ENCODE measurements at regions not wholly inside any gene's neighbourhood (a gene's known extent, or its start where the extent isn't known, plus 50 kb on each side); places are given as distances from the start of the nearest gene placed in this dataset.

DNA sequence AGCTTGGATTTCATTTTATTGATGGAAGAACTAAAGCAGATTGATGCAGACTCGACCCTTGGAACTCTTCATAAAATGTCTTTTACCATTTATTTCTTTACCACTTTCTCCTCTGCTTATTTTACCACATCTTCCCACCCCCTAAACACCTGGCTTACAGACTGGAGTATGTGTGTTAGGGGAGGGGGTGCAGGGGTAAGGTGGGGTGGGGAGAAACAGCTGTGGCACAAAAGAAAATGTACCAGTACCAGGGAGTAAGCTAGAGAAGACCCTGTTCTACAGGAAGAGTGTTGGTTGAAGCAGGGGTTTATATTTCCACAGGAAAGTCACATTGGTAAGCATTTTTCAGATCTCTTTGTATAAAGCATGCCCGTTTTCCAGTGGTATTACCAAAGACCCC, 312.7 kb upstream of the MTNR1B start:
- Histone ChIP-seq H4K5ac (ENCODE audit: insufficient read length, low read depth, low read length) (no peak overlapping the region), H3K56ac (replicated peaks; ENCODE audit: insufficient read length, low read depth, low read length) (no peak overlapping the region), H4K91ac (replicated peaks; ENCODE audit: insufficient read length, low read length) (no peak overlapping the region), H3K23me2 (ENCODE audit: low read depth, low read length) (no peaks in the 10 kb centered on the region), H2BK12ac (ENCODE audit: low read depth, low read length) (no peak overlapping the region), H3K9me3 (ENCODE audit: insufficient read depth in 2 of 2, low read depth in 1 of 2, low read length in 1 of 2) (no peaks in the 10 kb centered on the region), H2BK5ac (ENCODE audit: low read depth, low read length) (no peak overlapping the region), H3K79me1 (ENCODE audit: low read depth, low read length) (no peaks in the 10 kb centered on the region), H3K9ac (replicated peaks in 1 of 4; ENCODE audit: extremely low read depth in 1 of 4, low read depth in 3 of 4, low read length in 3 of 4) (no peak overlapping the region), H3K4me1 (replicated peaks in 1 of 4; ENCODE audit: control insufficient read depth in 3 of 4, insufficient read depth in 4 of 4, low read length in 3 of 4) (no peaks in the 10 kb centered on the region), H3K14ac (ENCODE audit: insufficient read length) (no peak overlapping the region), H2BK15ac (ENCODE audit: low read length) (no peak overlapping the region), H3K23ac (ENCODE audit: insufficient read length) (no peak overlapping the region), H2AFZ (ENCODE audit: low read length) (no peak overlapping the region), H3K4me3 (ENCODE audit: extremely low read depth in 1 of 4, insufficient read depth in 2 of 4, low read depth in 3 of 4, low read length in 4 of 4) (no peak overlapping the region), H3K4me2 (ENCODE audit: insufficient read depth in 1 of 2, low read depth in 2 of 2, low read length in 2 of 2) (no peak overlapping the region), H3K79me2 (ENCODE audit: control insufficient read depth in 1 of 2, insufficient read depth in 2 of 2, low read length in 2 of 2) (no peaks in the 10 kb centered on the region), H4K20me1 (replicated peaks in 1 of 2; ENCODE audit: control insufficient read depth in 1 of 2, insufficient read depth in 2 of 2, low read length in 2 of 2) (no peaks in the 10 kb centered on the region), H2BK120ac (replicated peaks; ENCODE audit: low read depth, low read length) (no peak overlapping the region), H3K27ac (ENCODE audit: low read depth, low read length) (no peak overlapping the region), H3K27me3 (replicated peaks in 1 of 4; ENCODE audit: control insufficient read depth in 3 of 4, extremely low read depth in 1 of 4, insufficient read depth in 3 of 4, low read length in 3 of 4) (no peaks in the 10 kb centered on the region), H4K8ac (ENCODE audit: extremely low read depth, insufficient read depth, low read length) (no peak overlapping the region), H3K18ac (ENCODE audit: extremely low read depth, low read length) (no peak overlapping the region), H2BK20ac (ENCODE audit: low read length) (no peak overlapping the region), H3K36me3 (ENCODE audit: control insufficient read depth in 2 of 4, insufficient read depth in 4 of 4, low read length in 3 of 4) (no peaks in the 10 kb centered on the region), H3K4ac (replicated peaks; ENCODE audit: insufficient read length, low read depth, low read length) (no peak overlapping the region), H2AK5ac (ENCODE audit: low read depth, low read length) (no peak overlapping the region)
- CTCF ChIA-PET (ENCODE audit: partially characterized antibody), result no interaction called here
- DNase-seq (ENCODE audit: low read depth in 1 of 2, low spot score in 2 of 2) (no peak), FAIRE-seq (no peak)
- POLR2A ChIA-PET (ENCODE audit: partially characterized antibody), result no interaction called here
- TF ChIP-seq NRF1 (IDR thresholded peaks at IDR 0.05; ENCODE audit: low read depth, low read length), result no peak
- TF ChIP-seq EGR1 (IDR thresholded peaks at IDR 0.05; ENCODE audit: borderline replicate concordance, low read depth, low read length), result no peak
- no peak for TF ChIP-seq RAD21 (IDR thresholded peaks at IDR 0.05 in 1 of 2, conservative IDR thresholded peaks at IDR 0.05 in 1 of 2; ENCODE audit: low read depth in 2 of 2, low read length in 2 of 2)
- no peak for TF ChIP-seq TAF1 (IDR thresholded peaks at IDR 0.05; ENCODE audit: low read depth, low read length)
- no peak for TF ChIP-seq KDM5A (IDR thresholded peaks at IDR 0.05; ENCODE audit: low read length)
- no peak for TF ChIP-seq SRF (IDR thresholded peaks at IDR 0.05; ENCODE audit: low read depth, low read length)
- WGBS, 2 experiments (ENCODE audit: extremely low coverage in 1 of 2, insufficient coverage in 1 of 2, insufficient read length in 1 of 2, insufficient replicate concordance in 2 of 2, low coverage in 1 of 2, low lambda C conversion rate in 2 of 2, missing lambda C conversion rate in 1 of 2), result 83% methylated on average over 2 of the region's 2 CpGs; no CpG with 5 or more reads in 1 of the 2 experiments
